GM21360 (cell line): ENCODE measurements at regions not wholly inside any gene's neighbourhood (a gene's known extent, or its start where the extent isn't known, plus 50 kb on each side); places are given as distances from the start of the nearest gene placed in this dataset.
"Not testable (repeated sequence)": the region's sequence is repeated elsewhere in the genome, so short reads cannot be mapped to it uniquely, and the experiment has no call there.

Source experiments
- ATAC-seq: cut with Tn5 transposase; IDR thresholded peaks from one replicate; pipeline ENCODE4 v1.9.1; 2021; ENCODE audit warnings: mild to moderate bottlenecking, moderate library complexity; ENCODE audit not compliant: unreplicated experiment

DNA sequence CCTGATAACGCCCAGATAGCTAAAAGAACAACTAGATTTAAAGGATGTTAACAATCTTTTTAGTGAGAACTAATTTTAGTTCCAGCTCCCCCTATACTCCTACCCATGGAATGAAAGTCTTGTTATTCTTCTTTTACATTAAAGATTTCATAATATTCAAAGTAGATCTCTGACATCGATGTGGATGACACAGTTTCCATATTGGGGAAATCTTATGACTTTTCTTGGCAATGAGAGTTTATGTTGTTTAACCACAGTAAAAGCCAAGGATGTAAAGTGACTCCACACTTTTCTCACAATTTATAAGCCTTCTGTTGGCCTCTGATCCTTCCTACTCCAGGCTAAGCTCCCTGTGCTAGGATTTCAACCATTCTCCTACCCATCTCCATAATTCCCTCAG lies 332.6 kb upstream of the KCNMB2 start:
- no peak for ATAC-seq

DNA sequence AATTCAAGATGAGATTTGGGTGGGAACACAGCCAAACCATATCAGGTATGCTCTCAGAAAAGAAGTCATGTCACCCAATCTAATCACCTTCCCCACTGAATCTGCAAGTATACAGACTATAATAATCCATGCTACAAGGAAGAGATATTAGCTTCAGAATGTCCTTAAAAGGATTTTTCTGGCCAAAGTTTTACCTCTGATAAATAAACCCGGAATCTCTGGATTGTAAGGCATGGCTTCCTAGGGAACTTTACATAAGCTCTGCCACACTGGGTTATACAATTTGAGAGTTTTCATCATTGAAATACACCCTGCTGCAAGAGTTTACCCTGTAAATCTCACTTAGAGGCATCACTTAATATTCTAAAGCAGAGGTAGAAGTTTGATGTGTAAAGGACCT lies 330.5 kb upstream of the KCNMB2 start:
- ATAC-seq = no peak

DNA sequence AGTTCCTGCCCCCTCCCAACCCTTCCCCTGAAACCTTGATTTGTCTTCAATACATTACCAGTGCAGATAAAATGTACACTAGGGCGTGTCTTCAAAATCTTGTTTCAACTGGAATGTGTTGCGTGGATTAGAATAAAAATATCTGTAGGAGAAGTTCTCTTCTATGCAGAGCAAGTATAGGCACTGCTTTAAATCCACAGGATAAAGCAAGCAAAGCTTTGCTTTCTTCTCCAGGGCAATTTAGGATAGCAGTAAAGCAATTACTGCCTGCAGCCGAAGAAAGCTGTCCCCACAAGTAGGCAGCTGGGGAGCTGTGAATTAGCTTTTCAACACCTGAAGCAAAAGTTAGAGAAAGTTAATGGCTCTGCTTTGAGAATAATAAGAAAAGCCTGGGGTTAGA lies 329.7 kb upstream of the KCNMB2 start:
- no peak for ATAC-seq

DNA sequence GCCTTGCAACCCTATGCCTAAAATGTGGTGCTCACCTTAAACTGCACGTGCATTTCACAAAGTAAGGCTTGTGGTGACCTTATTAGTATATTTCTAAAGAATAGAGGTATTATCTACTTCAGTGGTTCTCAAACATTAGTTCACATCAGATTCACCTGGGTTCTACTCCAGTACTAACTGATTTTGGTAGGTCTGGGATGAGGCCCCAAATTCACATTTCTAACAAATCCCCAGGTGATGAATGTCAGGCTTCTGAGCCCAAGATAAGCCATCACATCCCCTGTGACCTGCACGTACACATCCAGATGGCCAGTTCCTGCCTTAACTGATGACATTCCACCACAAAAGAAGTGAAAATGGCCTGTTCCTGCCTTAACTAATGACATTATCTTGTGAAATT lies 329.1 kb upstream of the KCNMB2 start:
- ATAC-seq = not testable (repeated sequence)

DNA sequence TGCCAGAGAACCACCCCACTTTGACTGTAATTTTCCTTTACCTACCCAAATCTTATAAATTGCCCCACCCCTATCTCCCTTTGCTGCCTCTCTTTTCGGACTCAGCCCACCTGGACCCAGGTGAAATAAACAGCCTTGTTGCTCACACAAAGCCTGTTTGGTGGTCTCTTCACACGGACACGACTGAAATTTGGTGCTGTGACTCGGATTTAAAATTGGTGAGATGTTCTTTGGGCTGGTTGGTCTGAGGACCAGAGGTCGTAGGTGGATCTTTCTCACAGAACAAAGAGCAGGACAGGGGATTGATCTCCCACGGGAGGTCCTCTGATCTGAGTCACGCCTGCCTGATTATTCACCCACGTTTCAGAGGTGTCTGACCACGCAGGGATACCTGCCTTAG lies 328.6 kb upstream of the KCNMB2 start:
- ATAC-seq = not testable (repeated sequence)

DNA sequence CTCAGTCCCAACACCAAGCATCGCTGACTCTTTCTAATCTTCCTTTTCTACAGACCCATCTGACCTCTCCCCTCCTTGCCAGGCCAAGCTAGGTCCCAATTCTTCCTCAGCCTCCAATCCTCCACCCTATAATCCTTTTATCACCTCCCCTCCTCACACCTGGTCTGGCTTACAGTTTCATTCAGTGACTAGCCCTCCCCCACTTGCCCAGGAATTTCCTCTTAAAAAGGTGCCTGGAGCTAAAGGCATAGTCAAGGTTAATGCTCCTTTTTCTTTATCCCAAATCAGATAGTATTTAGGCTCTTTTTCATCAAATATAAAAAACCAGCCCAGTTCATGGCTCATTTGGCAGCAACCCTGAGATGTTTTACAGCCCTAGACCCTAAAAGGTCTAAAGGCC lies 327.1 kb upstream of the KCNMB2 start:
- ATAC-seq = not testable (repeated sequence)

DNA sequence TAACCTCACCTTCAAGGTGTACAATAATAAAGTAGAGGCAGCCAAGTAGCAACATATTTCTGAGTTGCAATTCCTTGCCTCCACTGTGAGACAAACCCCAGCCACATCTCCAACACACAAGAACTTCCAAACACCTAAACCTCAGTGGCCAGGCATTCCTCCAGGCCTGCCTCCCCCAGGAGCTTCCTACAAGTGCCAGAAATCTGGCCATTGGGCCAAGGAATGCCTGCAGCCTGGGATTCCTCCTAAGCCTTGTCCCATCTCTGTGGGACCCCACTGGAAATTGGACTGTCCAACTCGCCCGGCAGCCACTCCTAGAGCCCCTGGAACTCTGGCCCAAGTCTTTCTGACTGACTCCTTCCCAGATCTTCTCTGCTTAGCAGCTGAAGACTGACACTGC lies 326.6 kb upstream of the KCNMB2 start:
- ATAC-seq = not testable (repeated sequence)

DNA sequence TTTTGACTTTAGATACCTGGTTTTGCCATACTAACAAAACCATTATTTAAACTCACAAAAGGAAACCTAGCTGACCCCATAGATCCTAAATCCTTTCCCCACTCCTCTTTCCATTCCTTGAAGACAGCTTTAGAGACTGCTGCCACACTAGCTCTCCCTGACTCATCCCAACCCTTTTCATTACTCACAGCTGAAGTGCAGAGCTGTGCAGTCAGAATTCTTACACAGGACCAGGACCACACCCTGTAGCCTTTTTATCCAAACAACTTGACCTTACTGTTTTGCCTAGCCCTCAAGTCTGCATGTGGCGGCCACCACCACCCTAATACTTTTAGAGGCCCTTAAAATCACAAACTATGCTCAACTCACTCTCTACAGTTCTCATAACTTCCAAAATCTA lies 325.1 kb upstream of the KCNMB2 start:
- ATAC-seq = not testable (repeated sequence)

DNA sequence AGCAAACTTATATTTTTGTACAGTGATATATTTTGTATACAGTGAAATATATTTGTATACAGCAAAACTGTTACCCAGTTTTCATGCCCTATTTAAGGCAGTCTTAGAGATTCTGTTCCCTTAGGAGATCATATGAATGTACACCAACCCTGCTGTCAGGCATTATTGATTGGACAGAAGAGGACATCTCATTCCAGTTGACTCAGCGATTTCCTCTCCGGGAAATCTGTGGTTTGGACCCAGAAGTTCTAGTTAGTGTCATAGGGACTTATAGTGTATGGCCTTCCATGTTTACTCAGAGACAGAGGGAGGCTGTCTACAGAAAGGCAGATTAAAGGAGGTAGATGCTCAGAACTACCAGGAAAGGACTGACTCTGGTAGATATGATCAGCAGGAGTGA lies 318.8 kb upstream of the KCNMB2 start:
- no peak for ATAC-seq

DNA sequence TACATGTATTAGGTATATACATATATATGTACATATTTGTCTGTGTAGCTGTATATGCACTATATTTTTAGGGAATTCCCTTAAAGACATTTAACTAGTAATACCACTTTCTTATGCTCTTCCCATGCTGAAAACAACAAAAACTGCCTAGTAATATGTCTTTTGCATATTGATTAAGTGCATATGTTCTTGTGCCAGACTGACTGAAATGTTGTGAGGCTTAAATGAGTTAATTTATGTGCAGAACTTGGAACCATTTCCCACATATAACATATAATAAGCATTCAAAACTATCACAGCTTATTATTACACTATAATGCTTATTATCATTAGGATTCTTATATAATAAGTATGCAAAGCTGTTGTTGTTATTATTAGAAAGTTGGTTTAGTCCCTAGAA lies 318.0 kb upstream of the KCNMB2 start:
- ATAC-seq = no peak

DNA sequence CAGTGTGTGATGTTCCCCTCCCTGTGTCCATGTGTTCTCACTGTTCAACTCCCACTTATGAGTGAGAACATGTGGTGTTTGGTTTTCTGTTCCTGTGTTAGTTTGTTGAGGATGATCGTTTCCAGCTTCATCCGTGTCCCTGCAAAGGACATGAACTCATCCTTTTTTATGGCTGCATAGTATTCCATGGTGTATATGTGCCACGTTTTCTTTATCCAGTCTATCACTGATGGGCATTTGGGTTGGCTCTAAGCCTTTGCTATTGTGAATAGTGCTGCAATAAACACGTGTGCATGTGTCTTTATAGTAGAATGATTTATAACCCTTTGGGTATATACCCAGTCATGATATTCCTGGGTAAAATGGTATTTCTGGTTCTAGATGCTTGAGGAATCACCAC lies 316.6 kb upstream of the KCNMB2 start:
- ATAC-seq = not testable (repeated sequence)

DNA sequence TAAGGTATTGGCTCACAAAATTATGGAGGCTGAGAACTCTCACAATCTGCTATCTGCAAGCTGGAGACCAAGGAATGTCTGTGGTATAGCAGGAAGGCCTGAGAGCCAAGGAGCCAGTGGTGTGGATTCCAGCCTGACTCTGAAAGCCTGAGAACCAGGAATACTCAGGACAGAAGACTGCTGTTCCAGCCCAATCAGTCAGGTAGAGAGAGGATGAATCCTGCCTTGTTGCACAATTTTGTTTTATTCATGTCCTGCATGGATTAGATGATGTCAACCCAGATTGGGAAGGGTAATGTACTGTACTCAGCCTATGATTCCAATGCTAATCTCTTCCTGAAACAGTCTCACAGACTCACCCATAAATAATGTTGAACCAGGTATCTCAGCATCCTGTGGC lies 312.4 kb upstream of the KCNMB2 start:
- no peak for ATAC-seq

DNA sequence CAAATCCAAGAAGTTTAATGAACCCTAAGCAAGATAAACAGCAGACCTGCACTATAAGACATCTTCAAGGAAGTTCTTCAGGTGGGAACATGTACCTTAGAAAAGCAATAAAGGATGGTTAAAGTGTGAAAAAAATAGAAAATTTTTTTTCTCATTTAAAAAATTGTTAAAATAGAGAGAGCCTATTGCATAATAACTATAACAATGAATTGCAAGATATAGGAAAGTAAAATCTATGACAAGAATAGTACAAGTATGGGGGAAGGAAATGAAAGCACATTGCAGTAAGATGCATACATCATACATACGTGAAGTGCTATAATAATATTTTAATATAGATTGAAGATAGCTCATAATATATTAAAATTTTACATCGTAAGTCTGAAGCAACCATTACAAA lies 310.1 kb upstream of the KCNMB2 start:
- no peak for ATAC-seq

DNA sequence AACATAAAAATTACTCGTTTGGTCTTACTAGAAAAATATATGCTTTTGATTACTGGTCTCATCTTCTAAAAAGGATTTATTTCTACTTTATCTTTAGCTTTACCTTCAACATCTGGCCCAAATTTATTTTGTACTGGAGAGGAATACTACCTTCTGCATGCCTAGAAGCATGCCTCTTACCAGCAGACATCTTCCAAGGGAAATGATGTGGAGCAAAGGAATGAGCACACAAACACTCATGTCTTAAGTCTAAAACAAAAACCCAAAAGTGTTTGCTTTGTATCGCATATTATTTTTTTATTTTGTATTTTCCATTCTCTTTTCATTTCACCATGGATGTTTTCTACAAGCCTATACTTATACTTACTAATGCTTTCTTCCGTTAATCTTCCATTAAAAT lies 304.6 kb upstream of the KCNMB2 start:
- ATAC-seq = no peak

DNA sequence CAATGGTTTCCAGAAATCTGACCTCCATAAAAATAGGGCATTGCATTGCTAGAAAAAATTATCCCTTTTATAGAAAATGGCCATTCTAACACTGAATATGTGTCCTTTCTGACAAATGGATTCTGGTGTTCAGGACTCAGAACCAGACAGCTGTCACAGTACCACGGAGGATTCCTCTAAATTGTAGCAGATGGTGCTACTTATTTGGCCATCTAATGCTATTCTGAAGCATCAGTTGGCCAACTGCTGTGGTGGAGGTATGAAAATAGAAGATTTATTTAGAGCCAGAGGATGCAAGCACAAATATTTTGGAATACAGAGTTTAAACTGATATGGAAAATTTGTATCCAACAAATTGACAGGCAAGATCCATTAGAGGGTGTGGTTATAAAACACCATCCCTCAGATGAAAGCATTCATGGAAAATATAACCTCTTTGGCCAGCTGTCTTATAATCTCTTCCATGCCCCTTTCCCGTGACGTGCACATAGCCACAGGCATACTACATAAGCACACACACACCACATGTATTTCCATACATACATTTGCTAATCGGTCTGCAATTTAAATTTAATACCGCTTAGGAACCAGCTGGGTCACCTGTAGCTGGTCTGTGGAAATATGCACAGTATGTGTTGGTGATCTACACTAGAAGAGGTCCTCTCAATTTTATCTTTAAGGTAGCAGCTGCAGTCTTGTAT lies 302.7 kb upstream of the KCNMB2 start:
- ATAC-seq = no peak

DNA sequence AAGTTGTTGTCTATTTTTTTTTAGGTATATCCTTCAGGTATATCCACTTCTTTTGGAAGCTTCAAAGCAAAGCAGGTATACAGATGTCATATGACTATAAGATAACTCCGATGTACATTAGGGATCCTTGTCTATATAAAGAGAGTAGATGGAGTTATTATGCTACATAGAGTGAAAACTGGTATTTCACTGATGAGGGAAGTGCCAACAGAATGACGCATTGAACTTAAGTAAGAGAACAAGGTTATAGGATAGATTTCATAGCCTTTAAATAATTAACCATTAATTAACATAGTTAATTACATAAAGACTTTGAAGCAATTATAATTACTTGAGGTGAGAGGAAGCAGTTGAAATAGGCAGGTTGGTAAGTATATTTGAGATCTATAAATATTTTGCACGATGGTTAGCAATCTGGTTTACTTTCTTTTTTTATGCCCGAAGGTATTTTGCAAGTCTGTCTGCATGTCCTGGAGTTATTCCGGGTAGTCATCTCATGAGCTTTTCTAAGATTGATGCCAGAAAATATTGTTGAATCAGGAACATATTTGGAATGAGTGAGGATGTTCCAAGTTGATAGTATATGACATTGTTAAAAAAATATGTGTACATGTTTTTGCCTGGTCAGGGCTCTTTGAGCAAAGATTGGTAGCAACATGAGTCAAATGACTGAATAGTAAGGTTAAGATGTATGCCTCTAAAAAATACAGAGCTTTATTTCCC lies 299.5 kb upstream of the KCNMB2 start:
- no peak for ATAC-seq

DNA sequence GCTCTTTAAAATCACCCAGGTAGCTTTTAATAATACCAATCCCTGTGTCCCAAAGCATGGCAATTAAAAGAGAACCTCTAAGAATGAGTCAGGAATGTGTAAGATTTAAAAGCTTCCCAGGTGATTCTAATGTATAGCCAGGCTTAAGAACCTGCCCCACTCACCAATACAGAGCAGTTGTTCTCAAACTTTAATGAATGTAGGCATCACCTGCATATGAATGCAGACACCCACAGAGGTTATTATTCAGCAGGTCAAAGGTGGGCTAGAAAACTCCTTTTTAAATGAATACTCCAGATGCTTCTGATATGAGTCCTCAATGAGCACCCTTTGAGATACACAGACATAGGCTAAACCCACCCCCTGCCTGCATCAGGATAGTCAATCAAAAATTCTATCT lies 298.1 kb upstream of the KCNMB2 start:
- ATAC-seq = no peak

DNA sequence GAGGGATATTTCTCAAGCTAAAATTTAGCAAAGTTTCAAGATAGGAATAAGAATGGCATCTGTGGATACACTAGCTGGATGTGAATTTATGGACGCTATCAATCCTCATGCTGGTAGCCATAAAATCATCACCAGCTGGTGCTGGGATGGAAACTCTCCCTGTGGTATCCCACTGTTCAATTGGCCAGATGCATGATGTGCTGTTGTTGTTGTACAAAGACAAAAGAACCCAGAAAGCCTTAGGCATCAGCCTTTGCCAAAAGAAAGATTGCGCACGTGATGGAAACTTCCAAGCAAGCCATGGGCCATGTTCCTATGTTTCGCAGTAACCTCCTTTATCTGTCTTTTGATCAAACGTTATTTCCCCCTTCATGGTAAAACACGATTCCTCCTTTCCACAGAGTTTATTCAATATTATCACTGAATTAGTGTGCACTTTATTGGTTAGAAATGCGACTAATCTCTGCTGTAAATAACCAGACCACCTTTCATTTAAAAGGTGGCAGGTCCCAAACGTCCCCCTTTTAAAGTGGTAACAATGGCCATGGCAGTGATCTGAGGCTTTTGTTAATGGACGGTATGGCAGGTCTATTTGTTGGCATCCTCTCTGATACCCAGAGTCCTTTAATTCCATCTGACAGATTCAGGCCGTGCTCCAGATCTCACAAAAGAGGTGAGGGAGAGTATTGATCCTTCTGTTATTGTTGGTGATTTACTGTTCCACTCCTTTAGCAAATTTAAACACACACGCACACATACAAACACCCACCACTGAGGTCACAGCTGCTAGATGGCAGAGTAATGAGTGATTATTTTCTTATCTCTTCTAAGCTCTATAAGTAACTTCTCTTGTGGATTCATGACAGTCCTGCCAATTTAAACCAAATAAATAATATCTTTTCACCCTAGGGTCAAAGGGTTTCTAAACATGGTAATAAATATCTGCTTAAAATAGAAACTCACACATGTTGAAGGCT lies 291.2 kb upstream of the KCNMB2 start:
- ATAC-seq = no peak

DNA sequence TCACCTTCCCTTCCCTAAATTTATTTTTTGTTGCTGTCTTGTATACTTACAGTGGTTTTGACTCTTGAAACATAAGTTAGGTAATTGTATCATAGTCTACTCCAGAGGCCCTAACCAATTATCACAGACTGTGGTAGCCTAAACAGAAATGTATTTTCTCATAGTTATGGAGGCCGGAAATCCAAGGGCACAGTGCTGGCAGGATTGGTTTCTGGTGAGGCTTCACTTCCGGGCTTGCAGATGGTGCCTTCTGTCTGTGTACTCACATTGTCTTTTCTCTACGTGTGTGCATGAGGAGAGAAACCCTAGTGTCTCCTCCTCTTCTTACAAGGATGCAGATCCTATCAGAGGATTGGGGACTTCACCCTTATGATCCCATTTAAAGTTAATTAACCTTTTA lies 290.2 kb upstream of the KCNMB2 start:
- no peak for ATAC-seq

DNA sequence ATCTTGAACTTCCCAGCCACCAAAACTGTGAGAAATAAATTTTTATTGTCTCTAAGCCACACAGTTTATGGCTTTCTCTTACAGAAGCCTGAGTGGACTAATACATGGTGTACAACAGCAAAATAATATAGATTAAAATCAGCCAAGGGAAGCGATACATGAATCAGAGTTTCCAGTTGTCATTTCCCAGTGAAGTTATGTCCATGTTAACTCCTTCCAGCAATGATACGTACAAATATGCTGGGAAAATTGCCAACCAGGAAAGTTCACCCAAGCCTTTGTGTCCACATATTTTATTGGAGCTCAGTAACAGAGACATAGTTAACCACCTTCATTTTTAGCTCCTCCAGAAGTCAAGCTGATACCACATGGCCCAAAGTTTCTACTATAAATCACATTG lies 280.9 kb upstream of the KCNMB2 start:
- ATAC-seq = no peak

DNA sequence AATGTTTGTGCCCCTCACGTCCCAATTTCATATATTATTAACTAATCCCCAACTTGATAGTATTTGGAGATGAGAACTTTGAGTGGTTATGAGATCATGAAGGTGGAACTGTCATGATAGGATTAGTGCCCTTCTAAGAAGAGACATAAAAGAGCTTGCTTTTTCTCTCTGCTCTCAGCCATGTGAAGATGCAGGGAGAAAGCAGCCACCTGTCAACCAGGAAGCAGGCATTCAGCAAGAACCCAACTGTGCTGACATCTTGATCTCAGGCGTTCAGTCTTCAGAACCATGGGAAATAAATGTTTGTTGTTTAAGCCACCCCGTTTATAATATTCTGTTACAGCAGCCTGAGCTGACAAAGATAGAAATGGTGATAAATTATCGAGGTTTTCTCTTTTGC lies 278.7 kb upstream of the KCNMB2 start:
- no peak for ATAC-seq

DNA sequence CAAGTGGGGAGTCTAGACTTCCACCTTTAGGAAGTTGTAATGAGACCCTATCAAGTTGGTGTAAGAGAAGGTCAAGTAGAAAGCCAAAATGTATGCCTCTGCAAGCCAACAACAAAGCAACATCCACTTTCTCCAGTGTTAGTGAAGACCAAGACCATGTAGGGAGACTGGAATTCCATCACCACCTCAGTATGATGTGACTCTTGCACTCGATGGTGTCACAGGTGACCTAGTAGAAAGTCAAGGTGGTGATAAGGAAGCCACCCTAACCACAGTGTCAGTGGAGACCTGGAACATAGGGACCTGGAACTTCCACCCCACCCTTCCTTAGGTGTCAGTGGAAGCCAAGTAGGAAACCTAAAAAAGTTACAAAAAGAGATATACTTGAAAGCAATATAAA lies 278.1 kb upstream of the KCNMB2 start:
- ATAC-seq = no peak
